ENCODE measurements at regions not wholly inside any gene's neighbourhood (a gene's known extent, or its start where the extent isn't known, plus 50 kb on each side); places are given as distances from the start of the nearest gene placed in this dataset.

DNA sequence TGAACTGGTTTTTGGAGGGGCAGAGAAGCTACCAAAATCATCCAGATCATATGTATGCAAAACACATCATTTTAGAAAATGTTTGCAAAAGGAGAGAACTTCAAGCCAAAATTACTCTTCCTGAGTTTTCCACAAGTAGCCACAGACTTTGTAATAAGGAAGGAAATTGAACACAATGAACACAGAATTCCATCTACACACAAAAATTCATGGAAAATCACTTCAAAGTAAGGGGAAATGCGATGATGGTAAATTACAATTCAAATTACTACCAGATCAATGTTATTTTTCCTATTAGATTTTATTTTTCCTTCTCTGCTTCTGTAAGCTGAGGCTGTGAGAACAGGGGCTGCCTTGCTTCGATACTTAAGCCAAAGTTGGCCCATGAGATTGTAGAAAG lies 172.1 kb upstream of the ARL4C start:
- no peak overlapping the region for H3K4me3 ChIP-seq (ENCODE audit: low read length)
- peaks cover 12% of the 10 kb centered on the region for H3K9me3 ChIP-seq (ENCODE audit: insufficient read depth, low read depth, low read length)
- H3K9ac ChIP-seq (ENCODE audit: low read depth, low read length) = no peak overlapping the region
- H3K27me3 ChIP-seq (ENCODE audit: insufficient read depth, low read length) = no peaks in the 10 kb centered on the region
- no peaks in the 10 kb centered on the region for H3K36me3 ChIP-seq (ENCODE audit: insufficient read depth, low read depth, low read length)
- H3K4me1 ChIP-seq (ENCODE audit: insufficient read depth, low read length) = peaks cover 2% of the 10 kb centered on the region; the same call in 1 of the 2 replicates
- no peak overlapping the region for H3K27ac ChIP-seq (ENCODE audit: low read length)

DNA sequence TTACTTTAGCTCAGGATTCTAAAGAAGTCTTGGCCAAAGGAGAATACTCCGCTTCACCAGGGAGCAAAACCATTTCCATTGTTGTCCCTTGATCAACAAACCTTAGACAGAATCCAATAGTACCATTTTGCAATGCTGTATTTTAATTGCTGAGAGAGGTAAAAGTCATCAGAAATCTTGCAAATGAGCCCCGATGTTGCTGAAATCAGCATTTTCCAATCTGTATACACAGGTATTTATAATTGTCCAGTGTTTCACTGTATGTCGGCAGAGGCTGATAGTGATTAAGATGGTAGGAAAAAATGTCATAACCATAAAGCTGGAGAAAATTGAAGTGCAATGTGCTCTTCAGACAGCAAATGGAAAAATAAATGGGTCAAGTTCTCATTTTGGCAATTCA lies 170.0 kb upstream of the ARL4C start:
- H3K27ac ChIP-seq (ENCODE audit: low read length) = no peak overlapping the region
- no peak overlapping the region for H3K4me3 ChIP-seq (ENCODE audit: low read length)
- H3K27me3 ChIP-seq (ENCODE audit: insufficient read depth, low read length) = no peaks in the 10 kb centered on the region
- H3K9me3 ChIP-seq (ENCODE audit: insufficient read depth, low read depth, low read length) = peaks cover 24% of the 10 kb centered on the region
- H3K36me3 ChIP-seq (ENCODE audit: insufficient read depth, low read depth, low read length) = no peaks in the 10 kb centered on the region
- no peak overlapping the region for H3K9ac ChIP-seq (ENCODE audit: low read depth, low read length)
- peaks cover 2% of the 10 kb centered on the region; the same call in 1 of the 2 replicates for H3K4me1 ChIP-seq (ENCODE audit: insufficient read depth, low read length)

DNA sequence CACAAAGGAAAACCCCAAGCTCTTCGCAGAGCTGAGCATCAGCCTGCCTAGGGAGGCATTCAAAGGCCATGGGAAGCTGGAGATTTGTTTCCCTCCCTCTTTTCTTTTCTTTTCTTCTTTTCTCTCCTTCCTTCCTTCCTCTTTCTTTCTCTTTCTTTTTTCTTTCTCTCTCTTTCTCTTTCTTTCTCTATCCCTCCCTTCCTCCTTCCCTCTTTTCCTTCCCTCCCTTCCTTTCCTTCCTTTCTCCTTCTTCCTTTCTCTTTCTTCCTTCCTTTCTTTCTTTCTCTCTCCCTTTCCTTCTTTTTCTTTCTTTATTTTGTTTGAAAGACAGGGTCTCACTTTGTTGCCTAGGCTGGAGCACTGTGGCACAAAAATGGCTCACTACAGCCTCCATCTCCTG lies 168.4 kb upstream of the ARL4C start:
- peaks cover 24% of the 10 kb centered on the region for H3K9me3 ChIP-seq (ENCODE audit: insufficient read depth, low read depth, low read length)
- no peak overlapping the region for H3K9ac ChIP-seq (ENCODE audit: low read depth, low read length)
- no peak overlapping the region for H3K4me3 ChIP-seq (ENCODE audit: low read length)

DNA sequence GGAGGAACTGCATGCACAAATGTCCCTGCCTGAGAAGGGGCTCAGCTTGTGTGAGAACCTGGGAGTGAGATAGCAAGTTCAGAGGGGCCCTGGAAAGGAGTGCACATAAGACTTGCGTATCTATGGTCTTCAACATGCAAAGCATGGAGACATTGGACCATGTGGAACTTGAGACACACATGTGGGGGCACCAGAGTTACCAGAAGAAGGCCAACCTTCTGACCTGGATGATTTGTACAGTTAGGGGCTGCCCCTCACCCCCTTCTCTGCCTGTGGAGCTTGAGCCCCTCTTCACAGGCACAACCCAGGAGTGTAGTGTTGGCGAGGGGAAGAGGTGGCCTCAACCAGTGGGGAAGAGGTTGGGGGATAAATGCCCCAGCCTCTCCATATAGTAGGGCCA lies 165.0 kb upstream of the ARL4C start:
- Histone ChIP-seq H3K27ac (ENCODE audit: low read length) (no peak overlapping the region), H3K9me3 (ENCODE audit: insufficient read depth, low read depth, low read length) (peaks cover 24% of the 10 kb centered on the region), H3K27me3 (ENCODE audit: insufficient read depth, low read length) (no peaks in the 10 kb centered on the region), H3K4me1 (ENCODE audit: insufficient read depth, low read length) (no peaks in the 10 kb centered on the region), H3K36me3 (ENCODE audit: insufficient read depth, low read depth, low read length) (no peaks in the 10 kb centered on the region), H3K4me3 (ENCODE audit: low read length) (no peak overlapping the region), H3K9ac (ENCODE audit: low read depth, low read length) (no peak overlapping the region)

More for the DNA sequence above, 168.4 kb upstream of the ARL4C start:
- Histone ChIP-seq H3K27ac (ENCODE audit: low read length) (no peak overlapping the region), H3K36me3 (ENCODE audit: insufficient read depth, low read depth, low read length) (no peaks in the 10 kb centered on the region), H3K27me3 (ENCODE audit: insufficient read depth, low read length) (no peaks in the 10 kb centered on the region), H3K4me1 (ENCODE audit: insufficient read depth, low read length) (no peaks in the 10 kb centered on the region)

DNA sequence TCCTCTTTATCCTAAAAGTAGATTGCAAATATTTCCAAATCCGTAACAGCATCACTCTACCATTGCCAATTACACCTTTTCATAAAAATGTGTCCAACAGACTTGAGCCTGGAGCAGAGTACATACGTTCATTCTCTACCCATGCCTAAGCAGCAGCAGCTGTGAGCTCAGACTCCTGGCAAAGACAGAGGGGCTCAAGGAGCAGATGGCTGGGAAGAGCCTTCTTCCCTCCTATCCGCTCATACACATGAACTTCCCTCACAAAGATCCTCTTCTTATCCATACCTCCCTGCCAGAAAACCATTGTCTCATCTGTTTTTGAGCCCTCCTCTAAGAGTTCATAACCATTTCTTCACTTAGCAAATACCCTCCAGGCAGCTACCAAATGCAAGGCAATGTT lies 164.3 kb upstream of the ARL4C start:
- Histone ChIP-seq H3K4me3 (ENCODE audit: low read length) (no peak overlapping the region), H3K27ac (ENCODE audit: low read length) (no peak overlapping the region), H3K9me3 (ENCODE audit: insufficient read depth, low read depth, low read length) (peaks cover 24% of the 10 kb centered on the region), H3K4me1 (ENCODE audit: insufficient read depth, low read length) (no peaks in the 10 kb centered on the region), H3K36me3 (ENCODE audit: insufficient read depth, low read depth, low read length) (no peaks in the 10 kb centered on the region), H3K27me3 (ENCODE audit: insufficient read depth, low read length) (no peaks in the 10 kb centered on the region), H3K9ac (ENCODE audit: low read depth, low read length) (no peak overlapping the region)

DNA sequence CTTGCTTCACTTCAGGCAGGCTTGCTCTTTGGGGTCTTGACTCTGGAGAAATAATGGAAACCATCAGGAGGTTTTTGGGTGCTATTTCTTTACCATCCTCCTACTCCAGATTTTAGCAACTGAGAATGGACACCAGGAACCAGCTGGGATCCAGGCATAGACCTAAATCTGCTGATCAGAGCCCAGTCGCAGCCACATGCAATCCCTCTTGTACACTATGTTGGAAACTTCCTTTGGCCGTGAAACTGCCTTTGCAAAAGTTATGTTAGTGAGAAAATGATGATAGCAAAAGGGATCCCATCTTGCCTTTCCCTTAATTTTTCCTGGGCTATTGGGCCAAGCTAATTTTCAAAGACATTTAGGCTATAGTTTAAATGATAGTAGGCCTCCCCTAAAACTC lies 158.8 kb upstream of the ARL4C start:
- H3K4me1 ChIP-seq (ENCODE audit: insufficient read depth, low read length) = no peaks in the 10 kb centered on the region
- no peak overlapping the region for H3K27ac ChIP-seq (ENCODE audit: low read length)
- no peaks in the 10 kb centered on the region for H3K36me3 ChIP-seq (ENCODE audit: insufficient read depth, low read depth, low read length)
- no peak overlapping the region for H3K4me3 ChIP-seq (ENCODE audit: low read length)
- H3K9ac ChIP-seq (ENCODE audit: low read depth, low read length) = no peak overlapping the region
- H3K27me3 ChIP-seq (ENCODE audit: insufficient read depth, low read length) = no peaks in the 10 kb centered on the region
- H3K9me3 ChIP-seq (ENCODE audit: insufficient read depth, low read depth, low read length) = no peaks in the 10 kb centered on the region

DNA sequence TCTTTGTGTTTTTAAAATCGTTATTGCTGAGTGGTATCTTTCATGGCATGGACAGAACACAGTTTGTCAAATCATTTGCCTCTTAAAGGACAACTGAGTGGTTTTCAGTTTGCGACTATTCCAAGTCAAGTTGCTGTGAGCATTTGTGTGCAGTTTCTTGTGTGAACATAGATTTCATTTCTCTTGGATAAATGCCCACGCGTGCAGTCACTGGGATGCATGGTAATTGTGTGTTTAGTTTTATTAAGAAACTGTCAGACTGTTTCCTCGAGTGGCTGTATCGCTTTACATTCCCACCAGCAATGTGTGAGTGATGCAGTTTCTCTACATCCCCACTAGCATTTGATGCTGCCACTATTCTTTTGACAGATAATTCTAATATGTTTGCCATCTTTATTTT lies 154.0 kb upstream of the ARL4C start:
- Histone ChIP-seq H3K9me3 (ENCODE audit: insufficient read depth, low read depth, low read length) (no peaks in the 10 kb centered on the region), H3K36me3 (ENCODE audit: insufficient read depth, low read depth, low read length) (no peaks in the 10 kb centered on the region), H3K9ac (ENCODE audit: low read depth, low read length) (no peak overlapping the region), H3K4me3 (ENCODE audit: low read length) (no peak overlapping the region), H3K4me1 (ENCODE audit: insufficient read depth, low read length) (no peaks in the 10 kb centered on the region), H3K27me3 (ENCODE audit: insufficient read depth, low read length) (no peaks in the 10 kb centered on the region), H3K27ac (ENCODE audit: low read length) (no peak overlapping the region)

DNA sequence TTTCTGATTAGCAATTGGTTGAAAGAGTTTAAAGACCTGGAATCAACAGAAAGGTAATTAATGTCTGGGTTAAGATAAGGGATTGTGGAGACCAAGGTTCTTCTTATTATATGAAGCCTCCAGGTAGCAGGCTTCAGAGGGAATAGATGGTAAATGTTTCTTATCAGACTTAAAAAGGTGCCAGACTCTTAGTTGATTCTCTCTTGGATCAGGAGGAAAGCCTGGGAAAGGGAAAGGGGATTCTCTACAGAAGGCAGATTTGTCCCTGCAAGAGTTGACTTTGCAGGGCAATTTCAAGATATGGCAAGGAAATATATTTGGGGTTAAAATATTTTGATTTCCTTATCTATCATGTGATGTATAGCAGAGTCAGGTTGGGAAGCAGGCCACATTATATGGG lies 153.1 kb upstream of the ARL4C start:
- Histone ChIP-seq H3K4me1 (ENCODE audit: insufficient read depth, low read length) (no peaks in the 10 kb centered on the region), H3K4me3 (ENCODE audit: low read length) (no peak overlapping the region), H3K9me3 (ENCODE audit: insufficient read depth, low read depth, low read length) (no peaks in the 10 kb centered on the region), H3K36me3 (ENCODE audit: insufficient read depth, low read depth, low read length) (no peaks in the 10 kb centered on the region), H3K27me3 (ENCODE audit: insufficient read depth, low read length) (no peaks in the 10 kb centered on the region), H3K27ac (ENCODE audit: low read length) (no peak overlapping the region), H3K9ac (ENCODE audit: low read depth, low read length) (no peak overlapping the region)

DNA sequence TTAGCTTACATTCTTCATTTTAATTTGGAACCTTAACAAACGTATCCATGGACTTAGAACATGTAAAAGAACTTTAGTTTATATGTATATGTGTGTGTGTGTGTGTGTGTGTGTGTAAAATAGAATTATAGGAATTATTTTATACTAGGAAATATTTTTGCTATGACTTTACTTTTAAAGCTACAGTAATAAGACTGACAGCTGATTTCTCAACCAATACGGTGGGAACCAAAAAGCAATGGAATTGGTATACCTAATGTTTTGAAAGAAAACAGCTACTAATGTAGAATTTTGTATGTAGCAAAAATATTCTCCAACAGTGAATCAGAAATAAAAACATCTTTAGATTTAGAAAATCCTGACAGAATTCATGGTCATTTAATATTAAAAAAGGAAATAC lies 146.5 kb upstream of the ARL4C start:
- Histone ChIP-seq H3K9me3 (ENCODE audit: insufficient read depth, low read depth, low read length) (peaks cover 19% of the 10 kb centered on the region), H3K36me3 (ENCODE audit: insufficient read depth, low read depth, low read length) (no peaks in the 10 kb centered on the region), H3K27me3 (ENCODE audit: insufficient read depth, low read length) (no peaks in the 10 kb centered on the region), H3K9ac (ENCODE audit: low read depth, low read length) (no peak overlapping the region), H3K4me1 (ENCODE audit: insufficient read depth, low read length) (peaks cover 4% of the 10 kb centered on the region; the same call in 1 of the 2 replicates), H3K4me3 (ENCODE audit: low read length) (no peak overlapping the region), H3K27ac (ENCODE audit: low read length) (no peak overlapping the region)

DNA sequence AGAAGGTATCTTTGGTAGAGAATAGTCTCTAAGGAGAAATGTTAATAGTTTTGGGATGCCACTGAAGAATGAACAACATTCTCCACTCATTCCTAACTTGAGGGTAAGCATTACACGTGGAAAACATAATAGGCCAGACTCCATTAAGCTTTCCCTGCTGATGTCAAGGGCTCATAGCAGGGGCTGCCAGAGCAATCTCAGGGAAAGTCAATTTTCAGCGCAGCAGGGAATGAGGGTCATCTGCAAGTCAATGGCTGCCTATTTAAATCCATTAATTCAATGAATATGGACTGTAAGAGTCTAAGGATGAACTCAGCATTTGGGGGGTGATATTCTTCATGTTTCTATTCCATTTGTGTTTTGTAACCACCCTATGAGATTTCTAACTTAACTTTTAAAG lies 144.2 kb upstream of the ARL4C start:
- H3K27me3 ChIP-seq (ENCODE audit: insufficient read depth, low read length) = no peaks in the 10 kb centered on the region
- peaks cover 23% of the 10 kb centered on the region for H3K9me3 ChIP-seq (ENCODE audit: insufficient read depth, low read depth, low read length)
- peaks cover 4% of the 10 kb centered on the region; the same call in 1 of the 2 replicates for H3K4me1 ChIP-seq (ENCODE audit: insufficient read depth, low read length)
- no peaks in the 10 kb centered on the region for H3K36me3 ChIP-seq (ENCODE audit: insufficient read depth, low read depth, low read length)
- H3K27ac ChIP-seq (ENCODE audit: low read length) = no peak overlapping the region
- H3K9ac ChIP-seq (ENCODE audit: low read depth, low read length) = no peak overlapping the region
- no peak overlapping the region for H3K4me3 ChIP-seq (ENCODE audit: low read length)

DNA sequence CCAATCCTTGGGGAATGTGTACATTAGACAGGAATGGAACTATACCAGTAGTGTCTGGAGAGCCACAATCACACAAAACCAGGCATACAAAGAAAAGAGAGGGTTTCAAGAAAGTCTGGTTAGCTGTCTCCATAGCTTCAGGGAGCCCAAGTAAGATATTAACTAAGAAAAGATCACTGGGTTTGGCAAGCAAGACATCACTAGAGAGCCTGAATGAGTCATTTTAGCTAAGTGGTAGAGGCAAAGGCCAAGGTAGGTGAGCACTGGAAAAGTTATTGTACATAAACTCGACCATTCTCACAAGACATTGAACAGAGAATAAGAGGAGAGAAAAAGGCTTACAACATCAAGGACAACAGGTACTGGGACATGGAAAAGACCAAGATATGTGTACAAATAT lies 143.8 kb upstream of the ARL4C start:
- H3K9ac ChIP-seq (ENCODE audit: low read depth, low read length) = no peak overlapping the region
- H3K4me3 ChIP-seq (ENCODE audit: low read length) = no peak overlapping the region
- H3K9me3 ChIP-seq (ENCODE audit: insufficient read depth, low read depth, low read length) = peaks cover 23% of the 10 kb centered on the region
- peaks cover 4% of the 10 kb centered on the region; the same call in 1 of the 2 replicates for H3K4me1 ChIP-seq (ENCODE audit: insufficient read depth, low read length)
- H3K27ac ChIP-seq (ENCODE audit: low read length) = no peak overlapping the region
- H3K36me3 ChIP-seq (ENCODE audit: insufficient read depth, low read depth, low read length) = no peaks in the 10 kb centered on the region
- no peaks in the 10 kb centered on the region for H3K27me3 ChIP-seq (ENCODE audit: insufficient read depth, low read length)

DNA sequence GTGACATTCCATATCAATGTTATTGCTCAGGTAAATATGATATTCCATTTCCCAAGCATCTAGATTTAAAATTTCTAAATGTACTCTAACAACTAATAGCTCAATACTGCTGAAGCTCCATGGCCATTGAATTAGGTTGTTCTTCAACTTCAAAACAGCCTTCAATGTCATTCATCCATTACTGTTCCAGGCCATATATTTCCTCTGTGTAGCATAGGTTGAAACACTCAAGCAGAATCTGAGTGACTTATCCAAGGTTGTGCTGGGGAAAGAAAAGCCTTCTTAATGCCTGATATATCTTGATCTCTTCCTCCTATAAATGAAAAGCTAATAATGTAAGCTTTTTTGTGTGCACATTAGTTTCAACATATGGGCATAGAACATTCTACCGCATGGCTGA lies 142.1 kb upstream of the ARL4C start:
- no peak overlapping the region for H3K4me3 ChIP-seq (ENCODE audit: low read length)
- H3K27ac ChIP-seq (ENCODE audit: low read length) = no peak overlapping the region
- H3K36me3 ChIP-seq (ENCODE audit: insufficient read depth, low read depth, low read length) = no peaks in the 10 kb centered on the region
- peaks cover 4% of the 10 kb centered on the region; the same call in 1 of the 2 replicates for H3K4me1 ChIP-seq (ENCODE audit: insufficient read depth, low read length)
- H3K9ac ChIP-seq (ENCODE audit: low read depth, low read length) = no peak overlapping the region
- H3K27me3 ChIP-seq (ENCODE audit: insufficient read depth, low read length) = no peaks in the 10 kb centered on the region
- H3K9me3 ChIP-seq (ENCODE audit: insufficient read depth, low read depth, low read length) = peaks cover 22% of the 10 kb centered on the region

DNA sequence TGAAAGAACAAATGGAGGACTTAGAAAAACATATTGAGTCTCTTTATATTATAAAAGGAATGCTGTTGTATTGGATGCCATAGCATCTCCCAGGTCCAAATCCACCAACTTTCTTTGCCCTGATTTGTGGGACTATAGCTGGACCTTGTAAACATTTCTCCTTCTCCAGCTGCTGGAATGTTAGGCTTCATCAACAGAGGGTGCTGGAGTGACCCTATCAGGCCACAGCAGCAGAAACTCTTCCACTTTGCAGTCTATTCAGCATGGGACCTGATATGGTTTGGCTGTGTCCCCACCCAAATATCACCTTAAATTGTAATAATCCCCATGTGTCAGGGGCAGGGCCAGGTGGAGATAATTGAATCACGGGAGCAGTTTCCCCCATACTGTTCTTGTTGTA lies 138.4 kb upstream of the ARL4C start:
- no peak overlapping the region for H3K9ac ChIP-seq (ENCODE audit: low read depth, low read length)
- peaks cover 25% of the 10 kb centered on the region for H3K4me1 ChIP-seq (ENCODE audit: insufficient read depth, low read length)
- H3K9me3 ChIP-seq (ENCODE audit: insufficient read depth, low read depth, low read length) = peaks cover 4% of the 10 kb centered on the region; the same call in 1 of the 2 replicates
- H3K27me3 ChIP-seq (ENCODE audit: insufficient read depth, low read length) = no peaks in the 10 kb centered on the region
- no peak overlapping the region for H3K4me3 ChIP-seq (ENCODE audit: low read length)
- no peak overlapping the region for H3K27ac ChIP-seq (ENCODE audit: low read length)
- no peaks in the 10 kb centered on the region for H3K36me3 ChIP-seq (ENCODE audit: insufficient read depth, low read depth, low read length)
